GM18519 (cell line): ENCODE measurements at regions not wholly inside any gene's neighbourhood (a gene's known extent, or its start where the extent isn't known, plus 50 kb on each side); places are given as distances from the start of the nearest gene placed in this dataset.

Experiments
- ATAC-seq: cut with Tn5 transposase; IDR thresholded peaks from one replicate; pipeline ENCODE4 v1.9.1; 2021; ENCODE audit warnings: mild to moderate bottlenecking, moderate library complexity; ENCODE audit not compliant: unreplicated experiment, low FRiP score

- no peak for ATAC-seq
These were observed 1376.8 kb upstream of the ADGRL3 start for GRCh38 chr4:59823311-59823710.

GRCh38 chr4:59825104-59825503 is 1375.0 kb upstream of the ADGRL3 start:
- ATAC-seq, result no peak

- ATAC-seq, result no peak
These were observed 1368.4 kb upstream of the ADGRL3 start for GRCh38 chr4:59831746-59832145.

- ATAC-seq, result no peak
These were observed 1365.2 kb upstream of the ADGRL3 start for GRCh38 chr4:59834943-59835342.

GRCh38 chr4:59837751-59838150 is 1362.4 kb upstream of the ADGRL3 start:
- no peak for ATAC-seq

- no peak for ATAC-seq
These were observed 1361.9 kb upstream of the ADGRL3 start for GRCh38 chr4:59838236-59838635.

GRCh38 chr4:59841698-59842097 is 1358.4 kb upstream of the ADGRL3 start:
- no peak for ATAC-seq

- no peak for ATAC-seq
These were observed 1351.7 kb upstream of the ADGRL3 start for GRCh38 chr4:59848457-59848856.

- no peak for ATAC-seq
These were observed 1344.3 kb upstream of the ADGRL3 start for GRCh38 chr4:59855630-59856352.

- no peak for ATAC-seq
These were observed 1331.1 kb upstream of the ADGRL3 start for GRCh38 chr4:59869056-59869455.

GRCh38 chr4:59869559-59869958 is 1330.6 kb upstream of the ADGRL3 start:
- ATAC-seq, result no peak

- no peak for ATAC-seq
These were observed 1318.5 kb upstream of the ADGRL3 start for GRCh38 chr4:59881632-59882031.

- ATAC-seq, result no peak
These were observed 1295.8 kb upstream of the ADGRL3 start for GRCh38 chr4:59904331-59904730.

GRCh38 chr4:59920416-59920815 is 1279.7 kb upstream of the ADGRL3 start:
- ATAC-seq, result no peak

GRCh38 chr4:59925290-59925689 is 1274.8 kb upstream of the ADGRL3 start:
- no peak for ATAC-seq

- no peak for ATAC-seq
These were observed 1263.6 kb upstream of the ADGRL3 start for GRCh38 chr4:59936566-59936965.

GRCh38 chr4:59938166-59938565 is 1262.0 kb upstream of the ADGRL3 start:
- ATAC-seq, result no peak

- no peak for ATAC-seq
These were observed 1254.8 kb upstream of the ADGRL3 start for GRCh38 chr4:59945277-59945676.

GRCh38 chr4:59945716-59946115 is 1254.4 kb upstream of the ADGRL3 start:
- no peak for ATAC-seq

GRCh38 chr4:59956366-59956765 is 1243.8 kb upstream of the ADGRL3 start:
- ATAC-seq, result no peak

GRCh38 chr4:59960143-59960542 is 1240.0 kb upstream of the ADGRL3 start:
- no peak for ATAC-seq

- ATAC-seq, result no peak
These were observed 1233.4 kb upstream of the ADGRL3 start for GRCh38 chr4:59966758-59967157.

- no peak for ATAC-seq
These were observed 1231.3 kb upstream of the ADGRL3 start for GRCh38 chr4:59968796-59969195.
